ENCODE measurements at regions not wholly inside any gene's neighbourhood (a gene's known extent, or its start where the extent isn't known, plus 50 kb on each side); places are given as distances from the start of the nearest gene placed in this dataset.

- H3K4me3 ChIP-seq (ENCODE audit: low read depth, low read length) = no peak overlapping the region
- TF ChIP-seq CTCF (IDR thresholded peaks at IDR 0.05; ENCODE audit: low read depth, low read length) = no peak
Measured at GRCh38 chr2:9790702-9791225, 52.5 kb upstream of the TAF1B start.

- no peak overlapping the region for H3K4me3 ChIP-seq (ENCODE audit: low read depth, low read length)
- TF ChIP-seq CTCF (IDR thresholded peaks at IDR 0.05; ENCODE audit: low read depth, low read length) = no peak
Measured at GRCh38 chr2:9791711-9792110, 51.6 kb upstream of the TAF1B start.

GRCh38 chr2:9793156-9793917, 49.9 kb upstream of the TAF1B start:
- TF ChIP-seq CTCF (IDR thresholded peaks at IDR 0.05; ENCODE audit: low read depth, low read length) = no peak
- H3K4me3 ChIP-seq (ENCODE audit: low read depth, low read length) = no peak overlapping the region

Data from WI38 (cell line).